ENCODE measurements at regions not wholly inside any gene's neighbourhood (a gene's known extent, or its start where the extent isn't known, plus 50 kb on each side); places are given as distances from the start of the nearest gene placed in this dataset.
"Not testable (repeated sequence)": the region's sequence is repeated elsewhere in the genome, so short reads cannot be mapped to it uniquely, and the experiment has no call there.

DNA sequence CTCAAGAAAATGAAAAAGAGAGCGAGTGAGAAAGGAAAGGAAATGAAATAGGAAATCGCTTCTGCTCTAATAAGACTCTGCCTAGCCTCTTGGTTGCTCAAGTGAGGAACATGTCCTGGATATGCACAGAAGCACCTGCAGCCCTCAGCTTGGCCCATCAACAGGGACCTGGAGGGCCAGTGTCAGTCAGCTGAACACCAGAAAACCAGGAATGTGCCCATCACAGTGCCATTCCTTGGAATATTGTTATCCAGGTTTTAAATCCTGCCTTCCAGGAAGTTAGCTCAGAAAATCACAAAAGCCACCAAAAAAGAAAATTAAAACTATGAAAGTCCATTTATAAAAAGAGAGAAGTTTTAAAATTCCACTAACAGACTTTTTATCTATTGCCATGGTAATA, 173.4 kb upstream of the TPM1 start:
- TF ChIP-seq, protein P1, sequence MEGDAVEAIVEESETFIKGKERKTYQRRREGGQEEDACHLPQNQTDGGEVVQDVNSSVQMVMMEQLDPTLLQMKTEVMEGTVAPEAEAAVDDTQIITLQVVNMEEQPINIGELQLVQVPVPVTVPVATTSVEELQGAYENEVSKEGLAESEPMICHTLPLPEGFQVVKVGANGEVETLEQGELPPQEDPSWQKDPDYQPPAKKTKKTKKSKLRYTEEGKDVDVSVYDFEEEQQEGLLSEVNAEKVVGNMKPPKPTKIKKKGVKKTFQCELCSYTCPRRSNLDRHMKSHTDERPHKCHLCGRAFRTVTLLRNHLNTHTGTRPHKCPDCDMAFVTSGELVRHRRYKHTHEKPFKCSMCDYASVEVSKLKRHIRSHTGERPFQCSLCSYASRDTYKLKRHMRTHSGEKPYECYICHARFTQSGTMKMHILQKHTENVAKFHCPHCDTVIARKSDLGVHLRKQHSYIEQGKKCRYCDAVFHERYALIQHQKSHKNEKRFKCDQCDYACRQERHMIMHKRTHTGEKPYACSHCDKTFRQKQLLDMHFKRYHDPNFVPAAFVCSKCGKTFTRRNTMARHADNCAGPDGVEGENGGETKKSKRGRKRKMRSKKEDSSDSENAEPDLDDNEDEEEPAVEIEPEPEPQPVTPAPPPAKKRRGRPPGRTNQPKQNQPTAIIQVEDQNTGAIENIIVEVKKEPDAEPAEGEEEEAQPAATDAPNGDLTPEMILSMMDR (conservative IDR thresholded peaks at IDR 0.05), result no peak
- H3K27ac ChIP-seq, result no peak overlapping the region

DNA sequence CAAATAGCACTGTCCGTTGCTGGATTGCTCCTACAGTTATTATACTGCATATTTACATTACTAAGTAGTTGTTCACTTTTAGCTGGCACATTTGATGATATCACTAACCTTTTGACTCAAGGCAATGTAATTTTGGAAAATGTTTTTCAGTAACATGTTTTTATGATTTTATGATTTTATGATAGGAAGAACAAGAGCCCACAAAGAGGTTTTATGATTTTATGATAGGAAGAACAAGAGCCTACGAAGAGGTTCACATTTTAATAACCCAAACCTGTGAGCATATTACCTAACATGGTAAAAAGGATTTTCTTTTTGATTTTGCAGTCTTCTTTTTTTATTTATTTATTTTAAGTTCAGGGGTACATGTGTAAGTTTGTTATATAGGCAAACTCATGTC, 172.3 kb upstream of the TPM1 start:
- no peak for TF ChIP-seq ZFX (IDR thresholded peaks at IDR 0.05)
- H3K27ac ChIP-seq, result no peak overlapping the region

- not testable (repeated sequence) for H3K27ac ChIP-seq
These were observed 171.8 kb upstream of the TPM1 start for GRCh38 chr15:62870701-62871100.

GRCh38 chr15:62873203-62873602, 169.3 kb upstream of the TPM1 start:
- no peak for TF ChIP-seq ZFX (IDR thresholded peaks at IDR 0.05)
- TF ChIP-seq, protein P1 (conservative IDR thresholded peaks at IDR 0.05), result no peak

DNA sequence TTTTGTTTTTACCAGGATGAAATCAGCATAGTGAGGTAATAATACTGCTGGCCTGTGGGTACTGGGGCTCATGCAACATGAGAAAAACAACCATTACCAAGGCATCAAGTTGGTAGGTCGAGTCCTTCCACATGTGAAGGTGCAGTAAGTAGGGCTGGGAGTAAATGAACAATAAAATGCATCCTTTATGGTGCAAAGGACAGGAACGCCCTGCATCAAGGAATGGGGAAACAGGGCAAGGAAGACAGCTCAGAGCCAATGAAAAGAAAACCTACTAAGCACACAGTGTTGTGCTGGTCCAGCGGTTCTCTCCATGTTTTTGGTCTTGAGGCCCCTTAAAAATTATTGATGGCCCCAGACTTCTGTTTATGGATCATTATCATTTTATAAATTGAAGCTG, 168.5 kb upstream of the TPM1 start:
- no peak for TF ChIP-seq ZFX (IDR thresholded peaks at IDR 0.05)
- TF ChIP-seq, protein P1 (conservative IDR thresholded peaks at IDR 0.05), result no peak
- H3K27ac ChIP-seq, result no peak overlapping the region

More at GRCh38 chr15:62873203-62873602, 169.3 kb upstream of the TPM1 start:
- H3K27ac ChIP-seq, result no peak overlapping the region

GRCh38 chr15:62874959-62875625, 167.5 kb upstream of the TPM1 start:
- no peak overlapping the region for H3K27ac ChIP-seq
- TF ChIP-seq, protein P1 (conservative IDR thresholded peaks at IDR 0.05), result no peak
- TF ChIP-seq ZFX (IDR thresholded peaks at IDR 0.05), result no peak

- H3K27ac ChIP-seq, result no peak overlapping the region
- TF ChIP-seq, protein P1 (conservative IDR thresholded peaks at IDR 0.05), result no peak
- no peak for TF ChIP-seq ZFX (IDR thresholded peaks at IDR 0.05)
These were observed 166.9 kb upstream of the TPM1 start for GRCh38 chr15:62875626-62876021.

- TF ChIP-seq, protein P1 (conservative IDR thresholded peaks at IDR 0.05), result no peak
- TF ChIP-seq ZFX (IDR thresholded peaks at IDR 0.05), result no peak
These were observed 165.2 kb upstream of the TPM1 start for GRCh38 chr15:62877276-62877857.

More at GRCh38 chr15:62877276-62877857, 165.2 kb upstream of the TPM1 start:
- no peak overlapping the region for H3K27ac ChIP-seq
